SK-N-SH (cell line): ENCODE measurements at regions not wholly inside any gene's neighbourhood (a gene's known extent, or its start where the extent isn't known, plus 50 kb on each side); places are given as distances from the start of the nearest gene placed in this dataset.

Experiments used
- CTCF ChIA-PET: fragments of 300-600, 350-600 bp; formaldehyde crosslinking; extraction: SDS; loops from one replicate; lab custom pipeline; 2021; lab: Yijun Ruan, JAX
- POLR2A ChIA-PET: fragments of 350-600 bp; sonication (Branson Sonifier 250); formaldehyde crosslinking; extraction: SDS; loops from one replicate; lab custom pipeline; 2020; ENCODE audit warnings: antibody characterized with exemption, inconsistent platforms; lab: Yijun Ruan, JAX
- DNase-seq: peaks from one replicate; pipeline ENCODE4 v3.0.0; 2012
- H2AFZ ChIP-seq: fragments of 200-600 bp; sonication (generic); 2 replicates; pipeline ENCODE4 v1.8.1; 2016; ENCODE audit warnings: antibody characterized with exemption, mild to moderate bottlenecking, low read depth
- H3F3A ChIP-seq: fragments of 200-600 bp; sonication (generic); replicated peaks from 2 replicates; pipeline ENCODE3; 2016; ENCODE audit warnings: antibody characterized with exemption, mild to moderate bottlenecking; ENCODE audit not compliant: insufficient read depth
- H3K27ac ChIP-seq, 2 experiments: fragments of 200-500 bp in 1 of 2; fragments of 200-600 bp in 1 of 2; sonication (Bioruptor generic) in 1 of 2; sonication (generic), shearing (Covaris generic) in 1 of 2; 2 replicates each; pipeline versions ENCODE4 v1.5.1 to v1.6.1; 2014 to 2016; ENCODE audit warnings: low read depth in 2 of 2, inconsistent platforms in 1 of 2, low read length in 1 of 2, mild to moderate bottlenecking in 1 of 2, mixed read lengths in 1 of 2
- H3K27me3 ChIP-seq: fragments of 200-600 bp; sonication (generic), shearing (Covaris generic); 2 replicates; pipeline ENCODE4 v1.6.1; 2016; ENCODE audit warnings: mixed run types; ENCODE audit not compliant: insufficient read depth
- H3K36me3 ChIP-seq, 2 experiments: fragments of 200-500 bp in 1 of 2; fragments of 200-600 bp in 1 of 2; sonication (Bioruptor generic) in 1 of 2; sonication (generic) in 1 of 2; replicated peaks in 1 of 2; 2 replicates each; pipeline versions ENCODE3 to v1.5.1; 2014 to 2016; ENCODE audit warnings: low read length in 1 of 2, mild to moderate bottlenecking in 1 of 2; ENCODE audit not compliant: insufficient read depth in 2 of 2, control insufficient read depth in 1 of 2
- H3K4me1 ChIP-seq, 2 experiments: fragments of 200-500 bp in 1 of 2; fragments of 200-600 bp in 1 of 2; sonication (Bioruptor generic) in 1 of 2; sonication (generic), shearing (Covaris generic) in 1 of 2; 2 replicates each; pipeline versions ENCODE4 v1.5.1 to v1.6.1; 2014 to 2016; ENCODE audit warnings: low read depth in 1 of 2, low read length in 1 of 2, mixed run types in 1 of 2; ENCODE audit not compliant: insufficient read depth in 2 of 2, control insufficient read depth in 1 of 2
- H3K4me2 ChIP-seq: fragments of 200-600 bp; sonication (generic), shearing (Covaris generic); 2 replicates; pipeline ENCODE4 v1.6.1; 2017; ENCODE audit warnings: mixed run types
- H3K4me3 ChIP-seq, 2 experiments: fragments of 200-500 bp in 1 of 2; fragments of 200-600 bp in 1 of 2; sonication (Bioruptor generic) in 1 of 2; sonication (generic), shearing (Covaris generic) in 1 of 2; 2 replicates each; pipeline versions ENCODE4 v1.5.1 to v1.8.1; 2014 to 2016; ENCODE audit warnings: low read depth in 2 of 2, inconsistent platforms in 1 of 2, low read length in 1 of 2, mild to moderate bottlenecking in 1 of 2, mixed read lengths in 1 of 2, moderate library complexity in 1 of 2
- H3K79me2 ChIP-seq: fragments of 200-600 bp; sonication (generic); 2 replicates; pipeline ENCODE4 v1.8.1; 2017; ENCODE audit warnings: mild to moderate bottlenecking; ENCODE audit not compliant: insufficient read depth
- H3K9ac ChIP-seq: fragments of 200-600 bp; sonication (generic); 2 replicates; pipeline ENCODE4 v1.6.1; 2017; ENCODE audit warnings: mixed run types
- H3K9me2 ChIP-seq: fragments of 200-600 bp; sonication (generic); 2 replicates; pipeline ENCODE4 v1.6.1; 2017; ENCODE audit warnings: mixed run types
- H3K9me3 ChIP-seq: fragments of 200-600 bp; sonication (generic); 2 replicates; pipeline ENCODE4 v1.6.1; 2017; ENCODE audit warnings: mixed run types, mild to moderate bottlenecking, moderate library complexity
- H4K20me1 ChIP-seq: fragments of 200-600 bp; sonication (generic); 2 replicates; pipeline ENCODE4 v1.6.1; 2017; ENCODE audit warnings: mild to moderate bottlenecking, mixed run types; ENCODE audit not compliant: insufficient read depth
- FOSL2 ChIP-seq: IDR thresholded peaks from 2 replicates; pipeline ENCODE4 v1.4.0; 2012; ENCODE audit warnings: low read depth, mild to moderate bottlenecking, moderate library complexity, borderline replicate concordance
- FOXM1 ChIP-seq: IDR thresholded peaks from 2 replicates; pipeline ENCODE4 v1.4.0; 2012; ENCODE audit warnings: low read depth, mild to moderate bottlenecking
- GABPA ChIP-seq: IDR thresholded peaks from 2 replicates; pipeline ENCODE4 v1.4.0; 2012; ENCODE audit warnings: low read depth, mild to moderate bottlenecking
- NFIC ChIP-seq: IDR thresholded peaks from 2 replicates; pipeline ENCODE4 v1.4.0; 2012; ENCODE audit warnings: borderline replicate concordance
- NRF1 ChIP-seq: IDR thresholded peaks from 2 replicates; pipeline ENCODE4 v1.6.1; 2012; ENCODE audit warnings: low read depth, mild to moderate bottlenecking, low read length
- RAD21 ChIP-seq: IDR thresholded peaks from 2 replicates; pipeline ENCODE4 v1.6.1; 2012; ENCODE audit warnings: mild to moderate bottlenecking, low read length
- TAF1 ChIP-seq: IDR thresholded peaks from 2 replicates; pipeline ENCODE4 v1.6.1; 2012; ENCODE audit warnings: low read depth, mild to moderate bottlenecking, low read length, moderate library complexity, borderline replicate concordance
- WGBS: methylation state at CpG from one replicate; pipeline ENCODE4 v1.1.6; 2017; ENCODE audit warnings: low lambda C conversion rate; 5-methylcytosine and 5-hydroxymethylcytosine counted together
- TF ChIP-seq, protein P1 (sequence below): IDR thresholded peaks from 2 replicates; pipeline ENCODE4 v1.4.0; 2012; ENCODE audit warnings: low read depth, borderline replicate concordance

DNA sequence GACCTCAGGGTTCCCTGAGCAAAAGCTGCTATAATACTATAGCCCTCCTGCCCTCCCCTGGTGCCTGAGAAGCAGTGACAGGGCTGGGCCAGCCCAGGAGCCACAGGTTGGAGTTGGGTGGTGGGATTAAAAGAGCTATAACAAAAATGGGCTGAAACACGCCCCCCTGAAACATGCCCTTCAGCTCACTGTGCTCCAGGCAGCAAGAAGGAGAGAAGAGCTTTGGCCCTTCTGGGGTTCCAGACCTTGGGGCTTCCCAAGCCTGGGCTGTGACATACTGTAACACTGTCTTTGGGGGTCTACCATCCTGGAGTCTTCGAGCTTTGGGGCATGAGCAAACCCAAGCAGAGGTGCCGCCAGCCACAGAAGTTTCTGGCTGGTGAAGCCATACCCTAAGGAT is 129.2 kb downstream of the HTR1B start:
- H3F3A ChIP-seq, result no peaks in the 10 kb centered on the region
- no peaks in the 10 kb centered on the region for H3K27me3 ChIP-seq
- no peak overlapping the region for H2AFZ ChIP-seq
- no peak overlapping the region for H3K27ac ChIP-seq
- ChIA-PET CTCF (no interaction called here), POLR2A (no interaction called here)
- H3K4me1 ChIP-seq, result no peaks in the 10 kb centered on the region
- 11% methylated on average over 3 of the region's 3 CpGs for WGBS
- no peak overlapping the region for H3K4me2 ChIP-seq
- H3K4me3 ChIP-seq, result no peak overlapping the region
- TF ChIP-seq NFIC (no peak), GABPA (no peak), RAD21 (no peak), FOXM1 (no peak), NRF1 (no peak), FOSL2 (no peak)
- TF ChIP-seq, protein P1, sequence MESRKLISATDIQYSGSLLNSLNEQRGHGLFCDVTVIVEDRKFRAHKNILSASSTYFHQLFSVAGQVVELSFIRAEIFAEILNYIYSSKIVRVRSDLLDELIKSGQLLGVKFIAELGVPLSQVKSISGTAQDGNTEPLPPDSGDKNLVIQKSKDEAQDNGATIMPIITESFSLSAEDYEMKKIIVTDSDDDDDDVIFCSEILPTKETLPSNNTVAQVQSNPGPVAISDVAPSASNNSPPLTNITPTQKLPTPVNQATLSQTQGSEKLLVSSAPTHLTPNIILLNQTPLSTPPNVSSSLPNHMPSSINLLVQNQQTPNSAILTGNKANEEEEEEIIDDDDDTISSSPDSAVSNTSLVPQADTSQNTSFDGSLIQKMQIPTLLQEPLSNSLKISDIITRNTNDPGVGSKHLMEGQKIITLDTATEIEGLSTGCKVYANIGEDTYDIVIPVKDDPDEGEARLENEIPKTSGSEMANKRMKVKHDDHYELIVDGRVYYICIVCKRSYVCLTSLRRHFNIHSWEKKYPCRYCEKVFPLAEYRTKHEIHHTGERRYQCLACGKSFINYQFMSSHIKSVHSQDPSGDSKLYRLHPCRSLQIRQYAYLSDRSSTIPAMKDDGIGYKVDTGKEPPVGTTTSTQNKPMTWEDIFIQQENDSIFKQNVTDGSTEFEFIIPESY, result no peak
- H3K9ac ChIP-seq, result no peak overlapping the region
- no peak for DNase-seq
- H3K9me2 ChIP-seq, result no peaks in the 10 kb centered on the region; the same call in 1 of the 2 replicates
- H3K36me3 ChIP-seq, result no peaks in the 10 kb centered on the region
- no peaks in the 10 kb centered on the region; the same call in 1 of the 2 replicates for H3K9me3 ChIP-seq
- no peaks in the 10 kb centered on the region for H3K79me2 ChIP-seq
- H4K20me1 ChIP-seq, result no peaks in the 10 kb centered on the region

DNA sequence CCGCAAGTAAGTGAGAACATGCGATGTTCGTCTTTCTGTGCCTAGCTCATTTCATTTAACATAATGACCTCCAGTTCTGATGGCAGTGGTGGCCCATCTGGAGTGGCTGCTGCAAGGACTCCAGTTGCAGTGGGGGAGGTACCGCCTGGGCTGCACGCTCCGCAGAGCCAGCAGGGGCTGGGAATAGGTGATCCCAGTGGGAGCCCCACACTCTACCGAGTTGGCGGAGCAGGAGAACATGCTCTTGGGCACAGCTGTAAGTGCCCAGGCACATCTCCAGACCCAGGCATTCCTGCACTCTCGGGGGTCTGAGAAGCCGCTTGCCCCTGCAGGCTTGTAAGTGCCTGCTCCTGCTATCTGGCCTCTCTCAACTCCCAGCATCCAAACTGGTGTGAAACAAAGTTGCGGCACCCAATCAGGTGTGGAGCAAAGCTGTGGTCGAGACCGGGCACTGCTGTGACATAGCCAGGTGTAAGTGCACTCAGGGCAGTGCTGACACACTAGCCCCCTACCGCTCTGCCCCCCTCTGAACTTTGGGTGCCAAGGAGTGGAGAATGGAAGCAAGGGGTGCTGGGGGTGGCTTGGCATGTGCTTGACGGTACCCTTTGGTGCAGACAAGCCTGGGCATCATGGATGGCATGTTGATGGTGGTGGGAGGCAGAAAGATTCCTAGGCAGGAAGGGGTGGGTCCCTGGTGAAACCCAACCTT is 130.2 kb downstream of the HTR1B start:
- Histone ChIP-seq H3K4me1 (no peaks in the 10 kb centered on the region), H3K4me2 (no peak overlapping the region), H3K9ac (no peak overlapping the region), H3K9me2 (no peaks in the 10 kb centered on the region; the same call in 1 of the 2 replicates), H3K79me2 (no peaks in the 10 kb centered on the region), H3K27me3 (no peaks in the 10 kb centered on the region), H3K4me3 (no peak overlapping the region), H4K20me1 (no peaks in the 10 kb centered on the region), H3K9me3 (no peaks in the 10 kb centered on the region; the same call in 1 of the 2 replicates), H3K36me3 (no peaks in the 10 kb centered on the region), H3K27ac (no peak overlapping the region), H3F3A (peaks cover under 1% of the 10 kb centered on the region), H2AFZ (no peak overlapping the region)
- ChIA-PET CTCF (no interaction called here), POLR2A (no interaction called here)
- no peak for DNase-seq
- TF ChIP-seq, protein P1, result no peak
- no peak for TF ChIP-seq TAF1
- 40% methylated on average over 8 of the region's 15 CpGs for WGBS
